ENCODE measurements at regions not wholly inside any gene's neighbourhood (a gene's known extent, or its start where the extent isn't known, plus 50 kb on each side); places are given as distances from the start of the nearest gene placed in this dataset.

- Histone ChIP-seq H4K20me1 (ENCODE audit: insufficient read depth, poor library complexity, severe bottlenecking) (no peaks in the 10 kb centered on the region), H3K9me3 (ENCODE audit: low read depth) (no peaks in the 10 kb centered on the region), H2AFZ (no peak overlapping the region), H3K4me3 (no peak overlapping the region), H3K9me2 (replicated peaks; ENCODE audit: insufficient read depth) (no peaks in the 10 kb centered on the region), H3K27me3 (no peaks in the 10 kb centered on the region), H3K79me2 (no peaks in the 10 kb centered on the region), H3K4me2 (no peak overlapping the region), H3K4me1 (ENCODE audit: insufficient read depth) (no peaks in the 10 kb centered on the region), H3K36me3 (replicated peaks; ENCODE audit: insufficient read depth, low read depth) (no peaks in the 10 kb centered on the region), H3K27ac (no peak overlapping the region)
- WGBS (ENCODE audit: low lambda C conversion rate, missing lambda C conversion rate), result 84% methylated on average over 4 of the region's 4 CpGs
- TF ChIP-seq CTCF (IDR thresholded peaks at IDR 0.05; ENCODE audit: poor library complexity), result no peak
- DNase-seq (ENCODE audit: low spot score), result no peak
Observed at GRCh38 chr9:115629879-115630840, 512.2 kb upstream of the TNC start.

GRCh38 chr9:115632391-115632790, 514.4 kb upstream of the TNC start:
- TF ChIP-seq CTCF (IDR thresholded peaks at IDR 0.05; ENCODE audit: poor library complexity) (no peak), EZH2 (IDR thresholded peaks at IDR 0.05; ENCODE audit: borderline replicate concordance) (no peak), EZH2phosphoT487 (IDR thresholded peaks at IDR 0.05; ENCODE audit: low read depth, severe bottlenecking, unreplicated experiment) (no peak)
- Histone ChIP-seq H3K4me1 (ENCODE audit: insufficient read depth) (no peaks in the 10 kb centered on the region), H3K4me3 (no peak overlapping the region), H3K9me3 (ENCODE audit: low read depth) (no peaks in the 10 kb centered on the region), H3K9me2 (replicated peaks; ENCODE audit: insufficient read depth) (no peaks in the 10 kb centered on the region), H3K27ac (no peak overlapping the region), H3K36me3 (replicated peaks; ENCODE audit: insufficient read depth, low read depth) (no peaks in the 10 kb centered on the region), H2AFZ (no peak overlapping the region), H3K4me2 (no peak overlapping the region), H3K79me2 (no peaks in the 10 kb centered on the region), H3K27me3 (no peaks in the 10 kb centered on the region), H4K20me1 (ENCODE audit: insufficient read depth, poor library complexity, severe bottlenecking) (no peaks in the 10 kb centered on the region)
- no peak for DNase-seq (ENCODE audit: low spot score)
- 91% methylated on average over 7 of the region's 7 CpGs for WGBS (ENCODE audit: low lambda C conversion rate, missing lambda C conversion rate)

- 86% methylated on average over 3 of the region's 3 CpGs for WGBS (ENCODE audit: low lambda C conversion rate, missing lambda C conversion rate)
- H3K4me1 ChIP-seq (ENCODE audit: insufficient read depth), result no peaks in the 10 kb centered on the region
- H3K27me3 ChIP-seq, result no peaks in the 10 kb centered on the region
- no peak overlapping the region for H2AFZ ChIP-seq
- H3K27ac ChIP-seq, result no peak overlapping the region
- no peaks in the 10 kb centered on the region for H3K9me2 ChIP-seq (replicated peaks; ENCODE audit: insufficient read depth)
- H3K9me3 ChIP-seq (ENCODE audit: low read depth), result no peaks in the 10 kb centered on the region
- DNase-seq (ENCODE audit: low spot score), result no peak
- no peaks in the 10 kb centered on the region for H3K79me2 ChIP-seq
- no peaks in the 10 kb centered on the region for H4K20me1 ChIP-seq (ENCODE audit: insufficient read depth, poor library complexity, severe bottlenecking)
- no peak overlapping the region for H3K4me3 ChIP-seq
- TF ChIP-seq CTCF (IDR thresholded peaks at IDR 0.05; ENCODE audit: poor library complexity) (no peak), EZH2phosphoT487 (IDR thresholded peaks at IDR 0.05; ENCODE audit: low read depth, severe bottlenecking, unreplicated experiment) (no peak), EZH2 (IDR thresholded peaks at IDR 0.05; ENCODE audit: borderline replicate concordance) (no peak)
- no peak overlapping the region for H3K4me2 ChIP-seq
- H3K36me3 ChIP-seq (replicated peaks; ENCODE audit: insufficient read depth, low read depth), result no peaks in the 10 kb centered on the region
Observed at GRCh38 chr9:115633104-115633503, 515.1 kb upstream of the TNC start.
